Keratinocyte (primary cell): ENCODE measurements at regions not wholly inside any gene's neighbourhood (a gene's known extent, or its start where the extent isn't known, plus 50 kb on each side); places are given as distances from the start of the nearest gene placed in this dataset.

ENCODE experiments used
- DNase-seq: peaks from one replicate; pipeline ENCODE4 v3.0.0-alpha.2; 2011; ENCODE audit warnings: low read depth, missing footprints, low spot score
- FAIRE-seq: peaks from 2 replicates; lab custom pipeline; 2011; peaks lifted over from hg19 to GRCh38; lab: Jason Lieb, UNC
- H2AFZ ChIP-seq: 2 replicates; pipeline ENCODE4 v1.6.0; 2012; ENCODE audit warnings: low read length, control low read depth, inconsistent platforms; ENCODE audit not compliant: control insufficient read depth
- H3K27ac ChIP-seq: 2 replicates; pipeline ENCODE4 v1.5.1; 2011; ENCODE audit warnings: low read length; ENCODE audit not compliant: control insufficient read depth, insufficient read depth
- H3K27me3 ChIP-seq: 3 replicates; pipeline ENCODE4 v1.6.0; 2011; ENCODE audit warnings: low read length; ENCODE audit not compliant: control insufficient read depth, insufficient read depth; ENCODE audit errors: extremely low read depth
- H3K36me3 ChIP-seq, 2 experiments: 2 replicates in 1 of 2; 3 replicates in 1 of 2; pipeline ENCODE4 v1.5.1; 2011; ENCODE audit warnings: low read length in 2 of 2, mild to moderate bottlenecking in 1 of 2; ENCODE audit not compliant: control insufficient read depth in 2 of 2, insufficient read depth in 2 of 2; ENCODE audit errors: extremely low read depth in 1 of 2
- H3K4me1 ChIP-seq: 3 replicates; pipeline ENCODE4 v1.5.1; 2011; ENCODE audit warnings: low read length; ENCODE audit not compliant: control insufficient read depth, insufficient read depth; ENCODE audit errors: extremely low read depth
- H3K4me2 ChIP-seq: 3 replicates; pipeline ENCODE4 v1.6.0; 2011; ENCODE audit warnings: low read depth, low read length; ENCODE audit not compliant: control insufficient read depth, insufficient read depth; ENCODE audit errors: extremely low read depth
- H3K4me3 ChIP-seq, 3 experiments: fragments of 200-600 bp in 1 of 3; sonication (generic) in 1 of 3; 2 replicates in 2 of 3; 3 replicates in 1 of 3; pipeline ENCODE4 v1.5.1; 2011 to 2016; ENCODE audit warnings: low read length in 3 of 3, mild to moderate bottlenecking in 3 of 3, control low read depth in 2 of 3, inconsistent platforms in 1 of 3, low read depth in 1 of 3, mixed read lengths in 1 of 3, mixed run types in 1 of 3, moderate library complexity in 1 of 3; ENCODE audit not compliant: control insufficient read depth in 2 of 3, insufficient read depth in 2 of 3; ENCODE audit errors: extremely low read depth in 1 of 3
- H3K79me2 ChIP-seq: 2 replicates; pipeline ENCODE4 v1.6.0; 2012; ENCODE audit warnings: low read length; ENCODE audit not compliant: control insufficient read depth, insufficient read depth
- H3K9ac ChIP-seq: 3 replicates; pipeline ENCODE4 v1.6.0; 2011; ENCODE audit warnings: low read length; ENCODE audit not compliant: control insufficient read depth, insufficient read depth; ENCODE audit errors: extremely low read depth
- H3K9me1 ChIP-seq: 3 replicates; pipeline ENCODE4 v1.6.0; 2011; ENCODE audit warnings: low read length; ENCODE audit not compliant: control insufficient read depth, insufficient read depth; ENCODE audit errors: extremely low read depth
- H3K9me3 ChIP-seq: 2 replicates; pipeline ENCODE4 v1.5.1; 2012; ENCODE audit warnings: low read depth, low read length; ENCODE audit not compliant: control insufficient read depth
- H4K20me1 ChIP-seq: 3 replicates; pipeline ENCODE4 v1.6.0; 2011; ENCODE audit warnings: low read length; ENCODE audit not compliant: control insufficient read depth, insufficient read depth; ENCODE audit errors: extremely low read depth
- CTCF ChIP-seq, 3 experiments: IDR thresholded peaks in 1 of 3; conservative IDR thresholded peaks in 1 of 3; optimal IDR thresholded peaks in 1 of 3; 2 replicates in 2 of 3; 3 replicates in 1 of 3; pipeline versions ENCODE3 to v1.5.1; 2011; ENCODE audit warnings: low read length in 3 of 3, mild to moderate bottlenecking in 3 of 3, moderate library complexity in 2 of 3, control low read depth in 1 of 3, inconsistent platforms in 1 of 3; ENCODE audit not compliant: insufficient read depth in 2 of 3; ENCODE audit errors: extremely low read depth in 1 of 3
- EZH2 ChIP-seq: IDR thresholded peaks from one replicate; pipeline ENCODE4 v1.6.1; 2012; ENCODE audit warnings: inconsistent platforms, mild to moderate bottlenecking, low read length, moderate library complexity
- dilution Hi-C: fragments of 300-500 bp; cut with MboI; formaldehyde crosslinking; loops from one replicate; pipeline ENCODE4 v1.7.0; 2020; ENCODE audit warnings: low sequenced_read_pairs; ENCODE audit not compliant: extremely low pct_ligation_motif_present

DNA sequence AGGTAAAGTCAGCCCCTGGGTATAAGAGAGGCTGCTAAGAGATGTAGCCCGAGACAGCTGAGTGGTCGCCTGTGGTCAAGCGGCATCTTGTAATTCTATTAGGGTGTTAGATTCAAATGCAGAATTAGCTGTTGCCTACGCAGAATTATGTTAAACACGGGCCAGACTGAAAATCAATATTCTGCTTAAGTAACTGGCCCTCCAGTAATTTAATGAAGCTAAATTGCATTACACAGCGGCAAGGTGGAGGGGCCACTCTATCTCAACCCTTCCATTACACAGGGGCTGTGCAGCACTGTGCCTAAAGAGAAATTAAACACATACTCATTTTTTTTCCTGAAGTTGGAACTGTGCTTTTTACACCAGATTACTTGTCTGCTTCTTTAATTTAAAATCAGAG, 448.5 kb upstream of the MGMT start:
- Histone ChIP-seq H3K36me3 (no peaks in the 10 kb centered on the region), H3K4me2 (no peak overlapping the region), H3K4me3 (no peak overlapping the region), H3K9me3 (no peaks in the 10 kb centered on the region), H3K27ac (no peak overlapping the region), H3K79me2 (no peaks in the 10 kb centered on the region), H2AFZ (no peak overlapping the region), H3K4me1 (no peaks in the 10 kb centered on the region), H3K9ac (no peak overlapping the region), H3K27me3 (no peaks in the 10 kb centered on the region), H3K9me1 (no peaks in the 10 kb centered on the region), H4K20me1 (no peaks in the 10 kb centered on the region)
- FAIRE-seq (no peak), DNase-seq (no peak)
- dilution Hi-C loops = no loop called here
- TF ChIP-seq EZH2 = no peak
- no peak for TF ChIP-seq CTCF (optimal IDR thresholded peaks at IDR 0.05 in 1 of 3, IDR thresholded peaks at IDR 0.05 in 1 of 3, conservative IDR thresholded peaks at IDR 0.05 in 1 of 3; ENCODE audit: extremely low read depth in 1 of 3, insufficient read depth in 2 of 3, low read length in 3 of 3)

- no peaks in the 10 kb centered on the region for H3K9me1 ChIP-seq
- TF ChIP-seq EZH2 (no peak), CTCF (optimal IDR thresholded peaks at IDR 0.05 in 1 of 3, IDR thresholded peaks at IDR 0.05 in 1 of 3, conservative IDR thresholded peaks at IDR 0.05 in 1 of 3; ENCODE audit: extremely low read depth in 1 of 3, insufficient read depth in 2 of 3, low read length in 3 of 3) (no peak)
- FAIRE-seq = no peak
- no peaks in the 10 kb centered on the region for H4K20me1 ChIP-seq
- dilution Hi-C loops = no loop called here
- H3K36me3 ChIP-seq = no peaks in the 10 kb centered on the region
- H2AFZ ChIP-seq = no peak overlapping the region
- no peak overlapping the region for H3K27ac ChIP-seq
- H3K4me1 ChIP-seq = no peaks in the 10 kb centered on the region
- H3K79me2 ChIP-seq = no peaks in the 10 kb centered on the region
- no peak overlapping the region for H3K4me3 ChIP-seq
- no peak overlapping the region for H3K9ac ChIP-seq
- no peaks in the 10 kb centered on the region for H3K27me3 ChIP-seq
- H3K4me2 ChIP-seq = no peak overlapping the region
- DNase-seq = no peak
- H3K9me3 ChIP-seq = no peaks in the 10 kb centered on the region
Measured at GRCh38 chr10:129020651-129021330, 446.2 kb upstream of the MGMT start.
